NOMO-1 (cell line): ENCODE measurements at regions not wholly inside any gene's neighbourhood (a gene's known extent, or its start where the extent isn't known, plus 50 kb on each side); places are given as distances from the start of the nearest gene placed in this dataset.
"Not testable (repeated sequence)": the region's sequence is repeated elsewhere in the genome, so short reads cannot be mapped to it uniquely, and the experiment has no call there.

Source experiments
- DNase-seq, 2 experiments: peaks; one replicate each; lab custom pipeline; 2025; ENCODE audit not compliant: unreplicated experiment in 2 of 2; lab: John Stamatoyannopoulos, UW

- no peak for DNase-seq
Measured at GRCh38 chr2:33706410-33706809, 107.3 kb upstream of the FAM98A start.

DNA sequence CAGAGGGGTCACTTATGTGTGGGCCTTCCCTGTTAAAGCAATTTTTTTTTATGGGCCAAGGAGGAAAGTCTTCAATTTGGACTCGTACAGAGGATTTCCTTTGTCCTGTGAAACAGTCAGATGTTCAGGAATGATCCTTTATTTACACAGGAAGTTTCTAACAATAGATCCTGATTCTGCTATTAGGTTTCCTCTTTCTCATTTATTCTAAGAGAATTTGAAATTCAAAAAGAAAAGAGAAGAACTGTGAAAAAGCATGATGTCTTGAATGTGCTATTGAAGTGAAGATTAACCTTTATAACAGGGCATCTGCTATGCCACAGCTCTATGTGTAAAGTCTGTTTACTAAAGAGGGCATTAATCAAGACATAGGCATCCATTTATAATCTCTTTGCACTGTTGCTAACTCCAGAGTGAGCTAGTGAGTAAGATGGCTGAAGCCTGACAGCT lies 105.3 kb upstream of the FAM98A start:
- DNase-seq, result no peak

- no peak for DNase-seq
Measured at GRCh38 chr2:33696234-33696633, 97.1 kb upstream of the FAM98A start.

GRCh38 chr2:33694904-33695303 lies 95.8 kb upstream of the FAM98A start:
- DNase-seq, result no peak

GRCh38 chr2:33690686-33691085 lies 91.6 kb upstream of the FAM98A start:
- DNase-seq, result not testable (repeated sequence)

GRCh38 chr2:33681364-33681757 lies 82.3 kb upstream of the FAM98A start:
- no peak for DNase-seq

DNA sequence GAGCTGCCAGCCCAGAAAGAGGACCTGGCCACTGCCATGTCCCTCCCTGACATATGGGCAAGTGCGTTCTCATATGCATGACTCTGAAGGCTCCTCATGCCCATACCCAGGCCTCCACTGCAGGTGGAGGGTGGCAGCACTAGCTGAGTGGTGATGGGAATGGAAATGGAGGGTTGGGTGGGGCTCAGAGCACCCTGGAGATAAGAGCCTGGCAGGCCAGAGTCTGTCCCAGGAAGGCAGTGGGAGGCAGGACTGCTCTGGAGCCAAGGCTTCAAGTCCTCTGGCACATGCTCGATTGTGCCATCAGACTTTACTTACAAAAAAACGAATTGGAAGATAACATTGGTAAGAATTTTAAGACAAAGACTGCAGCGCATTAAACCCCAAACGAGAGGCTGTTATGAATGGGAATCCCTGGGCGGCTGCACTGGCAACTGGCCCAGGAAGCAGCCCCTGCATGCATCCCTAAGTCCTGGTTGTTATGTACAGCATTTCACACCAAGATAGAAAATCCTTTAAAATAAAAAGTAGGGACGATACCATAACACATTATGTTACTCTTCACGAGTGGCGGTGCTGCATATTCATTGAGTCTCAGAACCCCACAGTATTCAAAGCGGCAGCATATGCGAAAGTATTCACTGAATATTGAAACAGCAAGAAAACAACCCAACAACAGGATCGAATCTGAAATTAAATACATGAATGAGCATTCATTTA lies 81.7 kb upstream of the FAM98A start:
- DNase-seq, result no peak

DNA sequence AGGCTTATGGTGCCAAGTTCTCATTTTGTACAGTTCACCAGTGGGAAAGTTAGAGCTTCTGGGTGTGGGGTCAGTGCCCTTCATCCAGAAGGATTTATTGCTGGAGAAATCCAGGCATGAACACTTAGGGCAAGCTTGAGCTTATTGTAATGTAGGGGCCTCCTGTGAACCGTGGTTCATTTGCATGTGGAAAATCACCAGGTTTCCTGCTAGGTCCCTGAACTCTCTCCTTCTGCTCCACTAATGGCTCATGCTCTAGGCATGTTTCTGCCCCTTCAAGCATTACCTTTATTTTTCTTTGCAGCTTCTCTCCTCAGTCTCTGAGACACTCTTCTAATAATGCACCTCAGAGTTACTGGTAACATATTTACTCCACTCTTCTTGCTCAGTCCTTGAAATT lies 79.3 kb upstream of the FAM98A start:
- no peak for DNase-seq

DNA sequence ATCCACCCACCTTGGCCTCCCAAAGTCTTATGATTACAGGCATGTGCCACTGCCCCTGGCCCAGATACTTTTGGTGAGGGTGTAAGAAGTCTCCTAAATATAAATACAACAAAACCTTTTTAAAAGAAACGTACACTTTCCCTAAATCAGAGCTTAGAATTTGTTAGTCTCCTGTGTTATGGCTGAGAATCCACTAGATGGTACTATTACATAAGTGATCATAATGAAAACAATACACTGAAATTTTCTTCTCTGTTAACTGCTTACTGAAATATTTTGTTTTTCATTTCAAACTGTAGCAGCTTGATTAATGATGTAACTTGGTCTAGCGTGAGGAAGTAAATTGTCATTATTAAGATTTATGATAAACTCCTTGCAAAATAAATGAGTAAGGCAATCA lies 74.8 kb upstream of the FAM98A start:
- peak in 1 of 2 experiments; percentile 24 for DNase-seq

- no peak for DNase-seq
Measured at GRCh38 chr2:33672896-33673295, 73.8 kb upstream of the FAM98A start.

DNA sequence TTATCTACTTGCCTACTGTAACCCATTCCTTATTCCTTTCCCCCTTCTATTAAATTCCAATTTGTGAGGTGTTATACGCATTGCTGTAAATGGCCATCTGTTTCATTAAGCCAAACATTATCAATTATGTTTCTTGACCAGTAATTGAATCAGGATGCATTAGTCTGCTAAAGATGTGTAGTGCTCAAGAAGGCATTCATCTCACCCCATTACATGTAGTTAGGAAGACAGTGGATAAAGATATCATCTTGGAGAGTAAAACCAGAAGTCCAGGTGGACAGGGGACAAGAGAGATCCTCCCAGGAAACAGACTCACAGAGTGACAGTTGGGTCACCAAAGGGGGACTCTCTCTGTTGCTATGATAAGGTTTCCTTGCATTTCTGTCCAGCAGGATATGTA lies 73.3 kb upstream of the FAM98A start:
- no peak for DNase-seq

DNA sequence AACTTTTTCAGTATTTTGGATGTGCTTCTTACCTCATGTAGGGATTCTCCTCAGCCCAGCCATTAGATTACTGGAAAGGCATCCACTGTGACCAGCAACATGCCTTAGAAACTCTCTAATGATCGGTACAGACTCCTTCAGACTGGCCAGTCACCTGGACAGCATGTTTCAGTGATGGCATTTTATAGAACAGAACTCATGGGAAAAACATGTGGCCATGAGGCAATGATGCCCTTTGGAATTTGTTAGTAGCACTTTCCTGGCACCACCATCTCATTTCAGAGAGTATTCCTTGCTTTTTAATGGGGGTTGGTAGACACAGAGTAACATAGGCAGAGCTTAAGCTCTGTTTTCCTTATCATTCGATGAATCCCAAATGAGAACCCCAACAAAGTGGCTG lies 72.1 kb upstream of the FAM98A start:
- no peak for DNase-seq

DNA sequence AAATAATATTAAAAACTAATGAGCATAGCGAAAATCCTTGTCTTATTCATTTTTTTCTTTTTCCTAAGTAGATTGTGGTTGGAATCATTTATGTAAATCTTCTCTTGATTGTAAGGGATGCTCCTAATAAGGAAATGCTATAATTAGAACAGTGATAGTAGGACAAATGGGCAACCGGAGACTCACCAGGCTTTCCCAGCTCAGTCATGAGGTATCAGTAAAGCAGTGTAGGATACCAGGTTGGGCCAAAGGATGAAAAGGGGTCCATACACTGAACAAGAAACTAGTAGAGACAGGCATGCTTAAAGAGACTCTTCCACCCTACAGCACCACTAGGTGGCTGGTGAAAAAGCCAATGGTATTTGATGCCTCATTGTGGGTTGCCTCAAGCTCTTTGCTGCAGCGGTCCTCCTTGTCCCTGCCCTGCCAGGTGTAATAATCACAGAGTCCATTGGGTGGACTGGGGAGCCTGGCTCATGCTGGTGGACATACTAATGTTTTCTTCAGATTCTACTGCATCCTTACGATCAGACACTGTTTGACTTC lies 71.4 kb upstream of the FAM98A start:
- no peak for DNase-seq

GRCh38 chr2:33666879-33667278 lies 67.8 kb upstream of the FAM98A start:
- DNase-seq, result no peak

- no peak for DNase-seq
Measured at GRCh38 chr2:33665039-33665438, 65.9 kb upstream of the FAM98A start.

GRCh38 chr2:33660416-33661123 lies 61.5 kb upstream of the FAM98A start:
- no peak for DNase-seq

GRCh38 chr2:33655626-33656320 lies 56.7 kb upstream of the FAM98A start:
- DNase-seq, result no peak

DNA sequence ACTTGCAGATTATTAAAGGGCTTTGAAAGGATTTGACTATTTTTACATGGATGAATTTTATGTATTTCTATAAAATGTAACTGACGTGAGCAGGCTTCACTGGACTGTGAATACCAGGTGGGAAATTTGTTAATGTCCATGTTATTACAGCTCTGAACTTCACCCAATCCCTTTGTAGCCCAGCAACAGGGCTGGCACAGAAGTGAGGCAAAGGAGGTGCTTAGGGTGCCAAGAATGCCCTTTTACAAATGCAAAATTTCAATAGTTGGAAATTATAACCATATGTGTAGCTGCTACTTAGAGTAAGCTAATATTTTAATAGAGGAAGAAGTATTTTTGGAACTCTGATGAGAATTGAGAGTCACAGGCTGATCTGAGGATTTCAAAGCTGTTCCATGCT lies 53.7 kb upstream of the FAM98A start:
- DNase-seq, result no peak

- DNase-seq, result no peak
Measured at GRCh38 chr2:33650171-33650570, 51.1 kb upstream of the FAM98A start.
